Body of pancreas (tissue), 4 donors: ENCODE measurements at regions not wholly inside any gene's neighbourhood (a gene's known extent, or its start where the extent isn't known, plus 50 kb on each side); places are given as distances from the start of the nearest gene placed in this dataset.

Experiments used
- ATAC-seq: fragments of 150-250 bp; one replicate; pipeline ENCODE4 v1.9.1; 2016
- DNase-seq, 4 donors: peaks; one replicate each; pipeline ENCODE4 v3.0.0-alpha.2; 2019
- H3K27ac ChIP-seq, 4 donors: fragments of 200-600 bp; sonication (generic); 1 replicate in 3 of 4; 2 replicates in 1 of 4; pipeline versions ENCODE4 v1.5.1 to v1.6.1; 2016 to 2019; ENCODE audit warnings: mild to moderate bottlenecking in 1 of 4, mixed read lengths in 1 of 4, moderate library complexity in 1 of 4
- H3K27me3 ChIP-seq, 2 donors: fragments of 200-600 bp; sonication (generic); one replicate each; pipeline ENCODE4 v1.6.0; 2016; ENCODE audit warnings: mild to moderate bottlenecking in 1 of 2
- H3K36me3 ChIP-seq, 2 donors: fragments of 200-600 bp; sonication (generic); replicated peaks in 1 of 2; 2 replicates each; pipeline ENCODE4 v1.5.1; 2016; ENCODE audit warnings: low read depth in 2 of 2; ENCODE audit not compliant: insufficient read depth in 1 of 2
- H3K4me1 ChIP-seq: fragments of 200-600 bp; sonication (generic); one replicate; pipeline ENCODE4 v1.6.0; 2016
- H3K4me3 ChIP-seq, 2 donors: fragments of 200-600 bp; sonication (generic); 1 replicate in 1 of 2; 2 replicates in 1 of 2; pipeline ENCODE4 v1.5.1; 2016 to 2019
- H3K9me3 ChIP-seq, 3 donors: fragments of 200-600 bp; sonication (generic); 1 replicate in 2 of 3; 2 replicates in 1 of 3; pipeline ENCODE4 v1.5.1; 2016
- POLR2A ChIP-seq, 3 donors: fragments of 450-650 bp; IDR thresholded peaks; one replicate each; pipeline ENCODE4 v1.6.1; 2016; ENCODE audit warnings: antibody characterized with exemption in 3 of 3, mild to moderate bottlenecking in 2 of 3
- WGBS, 2 donors: methylation state at CpG; one replicate each; pipeline ENCODE4 v1.1.5; 2017; 5-methylcytosine and 5-hydroxymethylcytosine counted together
- intact Hi-C: fragments of 100-400 bp; cut with DNase I; formaldehyde crosslinking; loops from one replicate; pipeline ENCODE4 v1.15.1; 2023
- TF ChIP-seq, protein P1 (sequence below), 7 experiments: fragments of 450-650 bp in 4 of 7; fragments of 200-600 bp in 3 of 7; sonication (generic) in 3 of 7; IDR thresholded peaks; one replicate each; pipeline ENCODE4 v1.5.1; 2016 to 2019; ENCODE audit warnings: antibody characterized with exemption in 7 of 7

DNA sequence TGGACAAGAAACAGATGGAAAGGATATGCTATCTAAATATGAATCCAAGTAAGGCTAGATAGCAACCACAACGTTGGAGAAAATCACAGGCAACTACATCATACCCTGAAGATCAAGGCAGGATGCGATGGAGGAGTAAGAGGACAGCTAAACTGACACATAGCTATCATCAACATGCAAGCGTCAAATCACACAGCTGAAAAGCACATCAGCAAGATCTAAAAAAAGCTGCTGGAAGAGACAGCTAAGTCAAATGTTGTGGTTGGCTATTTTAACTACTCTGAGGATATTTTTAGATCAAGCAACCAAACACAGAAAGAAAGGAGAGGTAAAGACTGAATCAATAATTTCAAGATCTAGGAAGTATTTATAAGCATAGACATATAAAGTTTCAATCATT lies 466.9 kb downstream of the BRD1 start:
- Histone ChIP-seq H3K36me3 (no peaks in the 10 kb centered on the region), H3K27ac (no peak overlapping the region), H3K4me1 (no peaks in the 10 kb centered on the region), H3K27me3 (peaks cover 0 to 6% of the 10 kb centered on the region in 2 donors), H3K9me3 (no peaks in the 10 kb centered on the region), H3K4me3 (no peak overlapping the region)
- 35 to 36% methylated on average over 3 of the region's 3 CpGs for WGBS, 2 donors
- DNase-seq = no peak
- ATAC-seq = no peak
- TF ChIP-seq POLR2A (IDR thresholded peaks at IDR 0.05) = no peak
- intact Hi-C loops = no loop called here

DNA sequence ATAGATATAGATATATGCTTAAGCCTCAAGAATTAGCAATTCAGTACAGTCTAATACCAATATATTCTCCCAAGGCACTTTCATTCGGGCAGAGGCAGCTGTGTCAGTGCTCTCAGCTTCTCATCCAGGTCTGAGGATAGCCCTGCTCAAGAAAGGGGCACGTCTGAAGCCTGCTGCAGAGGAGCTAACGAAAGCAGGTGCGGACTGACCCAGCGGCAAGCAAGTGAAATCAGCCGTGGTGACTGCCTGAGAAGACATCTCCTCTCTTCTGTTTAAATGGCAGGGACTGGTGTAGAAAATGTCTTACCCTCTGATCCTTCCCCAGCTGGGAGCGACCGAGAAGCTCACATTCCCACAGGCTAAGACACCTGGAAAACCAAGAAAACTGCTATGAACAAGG lies 468.6 kb downstream of the BRD1 start:
- no peaks in the 10 kb centered on the region for H3K4me1 ChIP-seq
- intact Hi-C loops = loop anchor here (10.0 kb wide), 1 partner anchor 56 kb away; no protein-coding TSS in a partner anchor
- no peak overlapping the region for H3K4me3 ChIP-seq
- no peaks in the 10 kb centered on the region for H3K9me3 ChIP-seq
- H3K27ac ChIP-seq = no peak overlapping the region
- no peak for ATAC-seq
- H3K36me3 ChIP-seq = no peaks in the 10 kb centered on the region
- 56 to 64% methylated on average over 8 of the region's 8 CpGs for WGBS, 2 donors
- DNase-seq = no peak
- peaks cover 0 to 6% of the 10 kb centered on the region in 2 donors for H3K27me3 ChIP-seq
- TF ChIP-seq POLR2A (IDR thresholded peaks at IDR 0.05) = no peak
- TF ChIP-seq, protein P1, sequence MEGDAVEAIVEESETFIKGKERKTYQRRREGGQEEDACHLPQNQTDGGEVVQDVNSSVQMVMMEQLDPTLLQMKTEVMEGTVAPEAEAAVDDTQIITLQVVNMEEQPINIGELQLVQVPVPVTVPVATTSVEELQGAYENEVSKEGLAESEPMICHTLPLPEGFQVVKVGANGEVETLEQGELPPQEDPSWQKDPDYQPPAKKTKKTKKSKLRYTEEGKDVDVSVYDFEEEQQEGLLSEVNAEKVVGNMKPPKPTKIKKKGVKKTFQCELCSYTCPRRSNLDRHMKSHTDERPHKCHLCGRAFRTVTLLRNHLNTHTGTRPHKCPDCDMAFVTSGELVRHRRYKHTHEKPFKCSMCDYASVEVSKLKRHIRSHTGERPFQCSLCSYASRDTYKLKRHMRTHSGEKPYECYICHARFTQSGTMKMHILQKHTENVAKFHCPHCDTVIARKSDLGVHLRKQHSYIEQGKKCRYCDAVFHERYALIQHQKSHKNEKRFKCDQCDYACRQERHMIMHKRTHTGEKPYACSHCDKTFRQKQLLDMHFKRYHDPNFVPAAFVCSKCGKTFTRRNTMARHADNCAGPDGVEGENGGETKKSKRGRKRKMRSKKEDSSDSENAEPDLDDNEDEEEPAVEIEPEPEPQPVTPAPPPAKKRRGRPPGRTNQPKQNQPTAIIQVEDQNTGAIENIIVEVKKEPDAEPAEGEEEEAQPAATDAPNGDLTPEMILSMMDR (IDR thresholded peaks at IDR 0.05) = no peak

DNA sequence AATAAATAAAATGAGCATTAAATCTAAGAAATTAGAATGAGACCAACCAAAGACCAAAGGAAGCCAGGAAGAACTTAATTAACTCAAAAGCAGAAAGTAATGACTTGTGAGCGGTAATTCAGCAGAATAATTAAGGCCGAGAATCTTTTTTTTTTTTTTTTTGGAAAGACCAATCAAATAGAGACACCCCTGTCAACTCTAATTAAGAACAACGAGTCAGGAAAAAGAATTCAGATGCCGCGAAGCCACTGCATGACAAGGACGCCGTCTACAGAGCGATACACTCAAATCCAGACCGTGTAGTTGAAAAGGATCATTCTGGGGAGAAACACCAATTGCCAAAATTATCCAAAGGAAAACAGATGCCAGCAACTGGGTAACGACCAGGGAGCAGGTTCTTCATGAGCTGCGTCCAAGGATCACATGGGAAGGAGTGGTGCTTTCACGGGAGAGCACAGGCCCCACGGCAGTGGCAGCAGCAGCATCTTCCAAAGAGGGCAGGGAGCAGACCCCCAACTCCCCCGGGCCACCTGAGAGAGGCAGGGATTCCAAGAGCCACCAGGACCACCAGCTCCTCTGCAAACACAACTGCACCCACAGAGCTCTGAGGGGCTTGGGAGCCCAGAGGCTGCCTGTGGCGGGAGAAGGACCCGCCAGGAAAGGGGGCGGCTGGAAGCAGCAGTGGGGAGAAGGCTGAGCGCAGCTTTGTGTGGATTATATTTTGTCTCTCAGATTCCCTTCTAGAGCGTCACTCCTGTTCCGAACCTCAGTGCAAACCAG lies 469.8 kb downstream of the BRD1 start:
- Histone ChIP-seq H3K9me3 (no peaks in the 10 kb centered on the region), H3K27me3 (peaks cover 0 to 6% of the 10 kb centered on the region in 2 donors), H3K27ac (no peak overlapping the region), H3K4me1 (no peaks in the 10 kb centered on the region), H3K36me3 (no peaks in the 10 kb centered on the region), H3K4me3 (no peak overlapping the region)
- TF ChIP-seq POLR2A (IDR thresholded peaks at IDR 0.05) = no peak
- TF ChIP-seq, protein P1 (IDR thresholded peaks at IDR 0.05) = no peak
- no peak for ATAC-seq
- WGBS, 2 donors = 64 to 69% methylated on average over 17 to 20 of the region's 20 CpGs
- DNase-seq = no peak
- intact Hi-C loops = loop anchor here (10.0 kb wide), 1 partner anchor 57 kb away; no protein-coding TSS in a partner anchor

DNA sequence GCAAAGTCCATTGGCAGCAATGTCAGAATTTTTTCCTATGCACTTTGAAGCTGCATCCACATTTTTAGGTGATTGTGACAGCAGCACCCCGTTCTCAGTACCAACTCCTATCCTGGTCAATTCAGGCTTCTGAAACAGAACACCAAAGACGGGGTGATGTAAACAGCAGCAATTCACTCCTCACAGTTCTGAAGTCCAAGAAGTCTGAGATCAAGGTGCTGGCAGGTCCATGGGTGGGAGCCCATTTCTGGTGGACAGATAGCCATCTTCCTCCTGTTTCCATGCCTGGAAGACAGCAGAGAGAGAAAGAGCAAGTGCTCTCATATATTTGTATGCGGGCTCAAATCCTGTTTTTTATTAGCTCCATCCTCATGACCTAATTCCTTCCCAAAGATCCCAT lies 471.2 kb downstream of the BRD1 start:
- no peaks in the 10 kb centered on the region for H3K9me3 ChIP-seq
- DNase-seq = no peak
- no peaks in the 10 kb centered on the region for H3K36me3 ChIP-seq
- intact Hi-C loops = loop anchor here (10.0 kb wide), 1 partner anchor 58 kb away; no protein-coding TSS in a partner anchor
- H3K4me3 ChIP-seq = no peak overlapping the region
- peaks cover 0 to 6% of the 10 kb centered on the region in 2 donors for H3K27me3 ChIP-seq
- no peak overlapping the region for H3K27ac ChIP-seq
- TF ChIP-seq POLR2A (IDR thresholded peaks at IDR 0.05) = no peak
- TF ChIP-seq, protein P1 (IDR thresholded peaks at IDR 0.05) = no peak
- ATAC-seq = no peak
- H3K4me1 ChIP-seq = no peaks in the 10 kb centered on the region
- WGBS, 2 donors = 60 to 73% methylated on average over 3 of the region's 3 CpGs

DNA sequence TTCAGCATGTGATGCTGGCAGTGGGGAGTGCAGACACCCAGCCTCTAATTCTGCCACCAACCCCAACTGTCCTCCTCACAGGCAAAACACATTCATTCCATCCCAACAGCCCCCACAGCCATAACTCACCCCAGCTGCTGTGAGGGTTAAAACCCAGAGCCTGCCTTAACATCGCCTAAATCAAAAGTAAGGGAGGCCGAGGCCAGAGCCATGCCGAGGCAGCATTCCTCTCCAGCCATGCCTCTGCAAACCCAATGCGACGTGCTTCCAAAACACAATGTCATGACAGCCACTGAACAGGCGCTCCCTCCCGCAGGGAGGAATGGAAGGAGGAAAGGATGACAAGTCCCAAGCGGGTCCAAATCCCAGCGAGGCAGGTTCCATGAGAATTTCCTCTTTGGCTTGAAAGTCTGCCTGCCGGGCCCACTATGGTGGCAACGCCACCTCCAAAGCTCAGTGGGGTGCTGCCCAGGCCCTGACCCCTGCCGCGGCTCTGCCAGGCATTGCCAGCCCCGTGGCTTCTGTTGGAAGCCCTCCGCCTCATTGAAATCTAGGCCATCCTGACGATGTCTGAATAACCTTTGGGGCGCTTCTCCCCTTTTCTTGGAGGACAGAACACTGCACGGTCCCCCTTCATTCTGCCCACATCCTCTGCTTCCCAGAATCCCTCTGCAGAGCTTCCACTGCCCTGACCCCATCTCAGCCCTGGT lies 472.3 kb downstream of the BRD1 start:
- DNase-seq = no peak
- H3K4me3 ChIP-seq = no peak overlapping the region
- H3K27ac ChIP-seq = no peak overlapping the region
- no peaks in the 10 kb centered on the region for H3K9me3 ChIP-seq
- WGBS, 2 donors = 55 to 65% methylated on average over 14 to 18 of the region's 18 CpGs
- no peaks in the 10 kb centered on the region for H3K4me1 ChIP-seq
- ATAC-seq = no peak
- TF ChIP-seq POLR2A (IDR thresholded peaks at IDR 0.05) = no peak
- TF ChIP-seq, protein P1 (IDR thresholded peaks at IDR 0.05) = no peak
- H3K27me3 ChIP-seq = peaks cover 0 to 6% of the 10 kb centered on the region in 2 donors
- intact Hi-C loops = loop anchor here (10.0 kb wide), 1 partner anchor 59 kb away; no protein-coding TSS in a partner anchor
- H3K36me3 ChIP-seq = no peaks in the 10 kb centered on the region
